HG02571 (cell line): ENCODE measurements at regions not wholly inside any gene's neighbourhood (a gene's known extent, or its start where the extent isn't known, plus 50 kb on each side); places are given as distances from the start of the nearest gene placed in this dataset.

Experiments used
- ATAC-seq: cut with Tn5 transposase; IDR thresholded peaks from one replicate; pipeline ENCODE4 v1.9.1; 2021; ENCODE audit warnings: mild to moderate bottlenecking, moderate library complexity; ENCODE audit not compliant: unreplicated experiment

GRCh38 chr6:148225871-148226270, 116.8 kb upstream of the SASH1 start:
- no peak for ATAC-seq

GRCh38 chr6:148226284-148226683, 116.4 kb upstream of the SASH1 start:
- ATAC-seq = no peak

- ATAC-seq = no peak
Measured at GRCh38 chr6:148231572-148231971, 111.1 kb upstream of the SASH1 start.

- ATAC-seq = no peak
Measured at GRCh38 chr6:148235446-148235845, 107.2 kb upstream of the SASH1 start.

DNA sequence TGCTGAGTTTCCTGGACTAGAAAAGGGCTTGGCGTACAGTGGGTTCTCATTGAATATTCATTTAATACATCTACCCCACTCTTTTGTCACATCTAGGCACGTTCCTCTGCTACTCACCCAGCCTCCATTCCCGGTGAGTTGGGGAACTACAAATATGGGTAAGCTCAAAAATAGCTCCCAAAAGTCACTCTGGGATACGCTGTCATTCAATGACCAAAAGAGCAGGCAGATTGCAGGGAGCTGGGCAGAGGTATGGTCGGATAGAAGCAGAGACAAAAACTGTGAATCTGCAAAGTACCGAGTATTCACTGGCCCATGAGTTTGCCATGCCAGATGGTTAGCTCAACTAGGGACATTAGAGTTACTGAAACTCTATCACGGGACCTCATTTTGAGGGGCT, 103.9 kb upstream of the SASH1 start:
- ATAC-seq = no peak

DNA sequence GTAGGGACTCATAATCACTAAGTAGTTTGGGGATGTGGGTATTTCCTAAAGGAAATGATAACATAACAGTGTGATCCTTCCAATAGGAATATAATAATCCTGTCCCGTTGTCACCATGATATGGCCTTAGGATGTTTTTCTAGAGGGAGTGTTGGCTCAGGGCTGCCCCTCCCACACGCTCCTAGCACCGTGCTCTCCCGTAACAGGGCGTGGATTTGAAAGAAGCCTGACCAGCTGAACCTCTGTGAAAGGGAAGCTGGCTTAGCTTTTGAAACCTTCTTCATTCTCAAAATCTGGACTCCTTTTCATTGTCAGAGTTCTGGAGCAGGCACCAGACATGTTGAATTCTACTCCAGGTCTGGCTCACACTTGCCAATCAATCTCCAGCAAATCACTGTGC, 103.4 kb upstream of the SASH1 start:
- no peak for ATAC-seq

DNA sequence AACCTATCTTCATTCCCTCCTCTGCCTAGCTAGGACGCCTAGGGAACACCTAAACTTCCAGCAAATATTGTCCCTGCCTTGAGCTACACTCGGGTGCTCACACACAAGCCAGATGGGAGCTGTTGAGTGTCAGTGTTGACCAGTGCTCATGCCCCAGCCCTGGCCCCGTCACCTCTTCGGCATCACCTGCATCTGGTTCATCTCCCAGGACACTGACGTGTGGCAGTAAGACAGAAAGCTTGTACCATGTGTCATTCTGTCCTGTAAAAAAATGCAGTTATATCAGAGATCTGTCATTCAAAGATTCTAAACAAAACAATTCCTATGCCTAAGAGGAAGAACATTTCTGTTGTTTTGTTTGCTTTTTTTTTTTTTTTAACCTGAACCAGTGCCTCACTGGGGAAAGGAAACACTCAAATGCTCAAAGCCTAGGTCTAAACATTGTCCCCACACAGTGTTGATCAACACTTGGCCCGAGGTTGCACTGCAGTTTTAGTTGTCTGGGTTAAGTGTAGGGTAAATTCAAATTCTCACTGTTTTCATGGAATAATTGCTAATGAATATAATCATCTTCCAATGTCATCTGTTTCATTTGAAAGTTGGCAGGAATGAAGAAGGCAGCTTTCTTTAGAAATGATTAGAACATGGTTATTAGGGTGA, 102.7 kb upstream of the SASH1 start:
- ATAC-seq = no peak

GRCh38 chr6:148240461-148240840, 102.2 kb upstream of the SASH1 start:
- ATAC-seq = no peak

GRCh38 chr6:148240861-148241477, 101.7 kb upstream of the SASH1 start:
- ATAC-seq = no peak

- no peak for ATAC-seq
Measured at GRCh38 chr6:148242180-148242579, 100.5 kb upstream of the SASH1 start.

DNA sequence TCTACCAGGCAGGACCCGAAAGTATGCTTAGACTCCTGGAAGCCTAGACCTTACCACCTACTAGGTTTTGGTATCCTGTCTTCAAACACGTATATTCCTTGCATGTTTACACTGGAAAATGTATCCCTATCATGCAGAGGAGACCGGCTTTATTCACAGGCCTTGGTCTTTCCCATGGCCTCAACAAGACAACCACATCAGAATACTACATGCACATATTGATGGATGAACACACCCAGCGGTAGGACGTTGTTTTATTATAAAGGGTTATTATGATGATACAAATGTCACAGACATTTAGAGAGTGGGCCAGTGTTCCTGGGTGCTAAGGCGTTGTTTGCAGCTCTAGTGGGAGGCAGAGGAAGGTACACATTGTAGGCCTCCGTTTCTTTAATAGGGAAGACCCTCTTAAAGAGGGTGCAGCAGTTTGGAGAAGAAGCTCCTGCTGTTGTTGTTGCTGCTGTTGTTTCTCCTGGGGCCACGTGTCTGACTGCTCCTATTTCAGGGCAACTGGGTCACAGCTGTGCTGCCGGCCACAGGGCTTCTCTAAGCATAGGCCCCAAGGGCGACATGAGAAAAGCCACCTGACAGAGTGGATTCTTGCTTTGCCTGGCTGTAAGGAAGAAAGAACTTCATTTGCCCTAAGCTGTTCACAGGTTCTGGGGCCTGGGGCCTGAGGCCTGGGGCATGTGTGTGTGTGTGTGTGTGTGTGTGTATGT, 98.3 kb upstream of the SASH1 start:
- no peak for ATAC-seq

GRCh38 chr6:148247386-148248063, 95.1 kb upstream of the SASH1 start:
- no peak for ATAC-seq

DNA sequence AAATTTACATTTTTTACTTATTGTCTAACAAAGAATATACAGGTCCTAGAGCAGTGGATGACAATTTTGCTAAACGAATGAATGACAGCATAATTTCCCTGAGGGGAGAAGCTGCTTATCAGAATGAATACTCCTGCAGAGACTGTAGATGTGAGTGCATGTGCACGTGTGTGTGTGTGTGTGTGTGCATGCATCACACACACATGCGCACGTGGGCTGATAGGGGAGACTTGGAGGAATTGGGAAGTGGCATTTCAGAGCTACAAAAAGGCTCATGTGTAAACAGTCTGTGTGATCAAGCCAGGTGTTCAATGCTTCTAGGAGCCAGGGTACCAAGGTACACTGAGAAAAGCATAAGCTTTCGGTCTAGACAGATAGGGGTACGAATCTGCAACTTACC, 93.5 kb upstream of the SASH1 start:
- ATAC-seq = no peak

- ATAC-seq = no peak
Measured at GRCh38 chr6:148249679-148250375, 92.8 kb upstream of the SASH1 start.

GRCh38 chr6:148250975-148251685, 91.5 kb upstream of the SASH1 start:
- no peak for ATAC-seq

DNA sequence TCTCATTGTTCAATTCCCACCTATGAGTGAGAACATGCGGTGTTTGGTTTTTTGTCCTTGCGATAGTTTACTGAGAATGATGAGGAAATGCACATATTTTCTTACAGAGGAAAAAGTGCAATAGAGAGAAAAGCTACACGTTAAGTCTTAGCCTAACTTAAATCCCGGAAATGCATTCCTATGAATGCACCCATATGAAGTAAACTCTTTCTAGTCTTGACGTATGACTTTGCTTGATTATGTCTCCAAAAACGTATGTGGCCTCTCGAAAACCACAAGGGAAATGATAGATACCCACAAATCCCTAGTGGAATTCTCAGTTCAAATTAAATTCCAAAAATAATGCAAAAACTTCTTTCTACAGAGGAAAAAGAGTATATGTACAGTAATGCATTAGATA, 90.7 kb upstream of the SASH1 start:
- ATAC-seq = no peak

GRCh38 chr6:148257810-148258209, 84.8 kb upstream of the SASH1 start:
- ATAC-seq = no peak

DNA sequence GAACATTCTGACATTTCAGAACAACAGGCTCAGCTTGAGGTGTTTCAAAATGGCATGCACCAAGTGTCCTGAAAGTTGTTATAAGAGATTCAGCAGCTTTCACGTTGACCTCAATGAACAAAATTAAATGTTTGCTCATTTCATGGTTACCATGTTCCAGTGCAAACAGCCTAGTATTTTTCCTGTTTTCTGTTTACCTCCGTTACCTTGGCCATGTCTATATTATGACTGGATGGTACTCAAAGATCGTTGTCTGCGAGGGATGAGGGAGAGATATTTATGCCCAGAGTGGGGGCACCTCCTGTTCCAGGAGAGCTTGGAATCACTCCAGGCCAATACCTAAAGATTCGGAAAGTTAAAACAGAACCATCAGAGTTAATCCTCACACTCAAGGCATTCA, 83.8 kb upstream of the SASH1 start:
- ATAC-seq = no peak

- no peak for ATAC-seq
Measured at GRCh38 chr6:148261470-148261869, 81.2 kb upstream of the SASH1 start.

GRCh38 chr6:148263010-148263409, 79.6 kb upstream of the SASH1 start:
- ATAC-seq = no peak

DNA sequence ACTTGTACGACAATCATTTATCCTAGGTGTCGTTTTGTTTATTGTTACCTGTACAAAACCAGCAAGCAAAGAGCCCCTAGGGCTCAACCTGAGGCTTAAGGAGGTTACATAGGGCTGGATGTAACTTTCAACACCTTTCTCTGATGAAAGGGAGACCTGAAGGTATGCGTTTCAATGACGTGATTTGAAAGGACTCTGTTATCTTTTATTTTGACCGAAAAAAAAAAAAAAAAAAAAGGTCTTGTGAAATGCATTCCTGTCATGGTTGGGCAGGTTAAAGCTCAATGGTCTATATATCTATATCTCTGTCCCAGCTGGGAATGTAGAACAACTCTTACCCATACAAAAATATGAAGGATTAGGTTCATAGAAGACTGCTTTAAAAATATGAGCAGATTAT, 78.7 kb upstream of the SASH1 start:
- no peak for ATAC-seq
